ENCODE measurements at regions not wholly inside any gene's neighbourhood (a gene's known extent, or its start where the extent isn't known, plus 50 kb on each side); places are given as distances from the start of the nearest gene placed in this dataset.

DNA sequence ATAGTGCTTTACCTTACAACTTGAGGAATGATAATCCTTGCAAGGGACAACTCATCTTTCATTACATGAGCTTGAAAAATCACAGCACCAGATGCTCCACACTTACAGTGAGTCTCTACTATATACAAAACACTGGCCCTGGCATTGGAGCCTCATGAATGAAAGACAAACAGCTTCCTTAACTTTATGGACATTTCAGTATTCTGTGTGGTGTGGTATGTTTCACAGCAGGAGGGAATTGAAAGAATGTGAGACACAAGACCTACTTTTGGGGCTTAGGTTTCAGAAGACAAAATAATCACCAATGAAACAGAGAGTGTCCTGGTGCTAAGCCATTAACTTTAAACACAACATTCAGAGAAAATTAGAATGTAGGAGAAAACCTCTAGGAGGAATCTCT lies 1249.6 kb downstream of the XPNPEP1 start:
- Histone ChIP-seq H3K27ac (no peak overlapping the region), H3K36me3 (ENCODE audit: insufficient read depth) (no peaks in the 10 kb centered on the region), H3K4me3 (IDR thresholded peaks at IDR 0.05; ENCODE audit: insufficient read depth, low read depth, low read length) (no peak overlapping the region), H3K27me3 (ENCODE audit: insufficient read depth, low read depth) (no peaks in the 10 kb centered on the region), H3K4me2 (no peak overlapping the region), H2AFZ (ENCODE audit: low read depth) (no peak overlapping the region), H3K9ac (no peak overlapping the region), H4K20me1 (ENCODE audit: insufficient read depth) (no peaks in the 10 kb centered on the region), H3K4me1 (ENCODE audit: low read depth, poor library complexity, severe bottlenecking) (peaks cover 3% of the 10 kb centered on the region), H3K79me2 (ENCODE audit: insufficient read depth, low read depth) (no peaks in the 10 kb centered on the region)
- TF ChIP-seq, protein P1, sequence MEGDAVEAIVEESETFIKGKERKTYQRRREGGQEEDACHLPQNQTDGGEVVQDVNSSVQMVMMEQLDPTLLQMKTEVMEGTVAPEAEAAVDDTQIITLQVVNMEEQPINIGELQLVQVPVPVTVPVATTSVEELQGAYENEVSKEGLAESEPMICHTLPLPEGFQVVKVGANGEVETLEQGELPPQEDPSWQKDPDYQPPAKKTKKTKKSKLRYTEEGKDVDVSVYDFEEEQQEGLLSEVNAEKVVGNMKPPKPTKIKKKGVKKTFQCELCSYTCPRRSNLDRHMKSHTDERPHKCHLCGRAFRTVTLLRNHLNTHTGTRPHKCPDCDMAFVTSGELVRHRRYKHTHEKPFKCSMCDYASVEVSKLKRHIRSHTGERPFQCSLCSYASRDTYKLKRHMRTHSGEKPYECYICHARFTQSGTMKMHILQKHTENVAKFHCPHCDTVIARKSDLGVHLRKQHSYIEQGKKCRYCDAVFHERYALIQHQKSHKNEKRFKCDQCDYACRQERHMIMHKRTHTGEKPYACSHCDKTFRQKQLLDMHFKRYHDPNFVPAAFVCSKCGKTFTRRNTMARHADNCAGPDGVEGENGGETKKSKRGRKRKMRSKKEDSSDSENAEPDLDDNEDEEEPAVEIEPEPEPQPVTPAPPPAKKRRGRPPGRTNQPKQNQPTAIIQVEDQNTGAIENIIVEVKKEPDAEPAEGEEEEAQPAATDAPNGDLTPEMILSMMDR (conservative IDR thresholded peaks at IDR 0.05; ENCODE audit: low read depth, low read length), result no peak

DNA sequence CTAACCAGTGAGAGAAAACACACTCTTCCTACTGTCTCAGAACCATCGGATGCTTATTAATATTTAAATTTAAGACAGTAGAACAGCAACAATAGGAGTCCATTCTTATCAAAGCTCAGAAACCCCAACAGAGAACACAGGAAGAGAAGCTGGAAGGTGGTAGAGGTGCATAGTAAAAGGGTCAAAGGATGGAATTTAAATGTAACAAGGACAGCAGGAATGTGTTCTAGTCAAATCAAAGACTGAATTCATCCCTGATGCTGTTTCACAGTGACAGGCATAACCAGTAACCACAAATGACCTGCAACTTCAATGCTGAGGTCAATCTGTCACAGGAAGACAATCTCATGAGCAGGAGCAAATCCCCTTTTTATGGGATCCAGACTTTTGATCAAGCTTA lies 1259.7 kb downstream of the XPNPEP1 start:
- H3K4me1 ChIP-seq (ENCODE audit: low read depth, poor library complexity, severe bottlenecking), result no peaks in the 10 kb centered on the region
- no peak overlapping the region for H3K27ac ChIP-seq

DNA sequence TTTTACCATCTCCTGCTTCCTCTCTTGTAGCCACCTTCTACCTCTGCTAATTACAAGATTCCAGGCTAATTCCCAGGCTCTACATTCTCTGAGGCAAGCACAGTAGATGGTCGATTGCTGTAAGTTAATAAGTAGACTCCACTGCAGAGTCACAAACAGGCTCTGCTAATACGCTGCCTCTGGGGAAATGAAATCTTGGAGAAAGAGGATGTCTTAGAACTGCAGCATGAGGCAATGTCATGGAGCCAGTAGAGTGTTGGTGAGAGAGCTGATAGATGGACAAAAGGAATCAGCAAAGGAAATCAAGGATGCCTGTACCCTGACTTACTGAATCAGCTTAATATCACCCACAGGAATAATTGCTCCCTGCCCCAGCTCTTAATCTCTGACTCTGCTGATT lies 1260.3 kb downstream of the XPNPEP1 start:
- H3K27ac ChIP-seq, result no peak overlapping the region
- no peak overlapping the region for H3K9ac ChIP-seq
- H3K27me3 ChIP-seq (ENCODE audit: insufficient read depth, low read depth), result no peaks in the 10 kb centered on the region
- TF ChIP-seq, protein P1 (conservative IDR thresholded peaks at IDR 0.05; ENCODE audit: low read depth, low read length), result no peak
- H3K79me2 ChIP-seq (ENCODE audit: insufficient read depth, low read depth), result no peaks in the 10 kb centered on the region
- no peaks in the 10 kb centered on the region for H3K36me3 ChIP-seq (ENCODE audit: insufficient read depth)
- no peak overlapping the region for H2AFZ ChIP-seq (ENCODE audit: low read depth)
- H3K4me1 ChIP-seq (ENCODE audit: low read depth, poor library complexity, severe bottlenecking), result no peaks in the 10 kb centered on the region
- H3K4me2 ChIP-seq, result no peak overlapping the region
- no peaks in the 10 kb centered on the region for H4K20me1 ChIP-seq (ENCODE audit: insufficient read depth)
- no peak overlapping the region for H3K4me3 ChIP-seq (IDR thresholded peaks at IDR 0.05; ENCODE audit: insufficient read depth, low read depth, low read length)

More for the DNA sequence above, 1259.7 kb downstream of the XPNPEP1 start:
- H3K36me3 ChIP-seq (ENCODE audit: insufficient read depth), result no peaks in the 10 kb centered on the region
- no peaks in the 10 kb centered on the region for H3K79me2 ChIP-seq (ENCODE audit: insufficient read depth, low read depth)
- no peaks in the 10 kb centered on the region for H3K27me3 ChIP-seq (ENCODE audit: insufficient read depth, low read depth)
- no peak overlapping the region for H3K4me3 ChIP-seq (IDR thresholded peaks at IDR 0.05; ENCODE audit: insufficient read depth, low read depth, low read length)
- no peaks in the 10 kb centered on the region for H4K20me1 ChIP-seq (ENCODE audit: insufficient read depth)
- TF ChIP-seq, protein P1 (conservative IDR thresholded peaks at IDR 0.05; ENCODE audit: low read depth, low read length), result no peak
- no peak overlapping the region for H3K9ac ChIP-seq
- H3K4me2 ChIP-seq, result no peak overlapping the region
- no peak overlapping the region for H2AFZ ChIP-seq (ENCODE audit: low read depth)

DNA sequence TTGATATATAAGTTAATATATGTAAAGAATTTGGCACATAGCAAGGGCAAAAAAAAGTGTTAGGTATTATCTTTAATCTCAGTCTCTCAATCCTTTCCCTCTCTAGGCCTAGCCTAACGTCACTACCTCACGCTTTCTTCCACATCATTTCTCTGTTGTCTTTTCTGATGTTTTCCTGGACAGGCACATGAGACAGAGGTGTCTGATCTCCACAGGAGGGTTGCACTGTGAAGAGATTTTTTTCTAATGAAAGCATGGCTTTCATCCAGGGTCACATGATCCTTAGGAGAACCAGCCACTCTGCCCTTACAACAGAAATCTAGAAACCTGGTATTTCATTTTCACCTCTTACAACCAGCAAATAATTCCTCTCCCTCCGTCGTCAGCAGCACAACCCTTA lies 1268.3 kb downstream of the XPNPEP1 start:
- no peak overlapping the region for H3K9ac ChIP-seq
- no peaks in the 10 kb centered on the region for H3K4me1 ChIP-seq (ENCODE audit: low read depth, poor library complexity, severe bottlenecking)
- no peaks in the 10 kb centered on the region for H3K27me3 ChIP-seq (ENCODE audit: insufficient read depth, low read depth)
- H3K4me3 ChIP-seq (IDR thresholded peaks at IDR 0.05; ENCODE audit: insufficient read depth, low read depth, low read length), result no peak overlapping the region
- TF ChIP-seq, protein P1 (conservative IDR thresholded peaks at IDR 0.05; ENCODE audit: low read depth, low read length), result no peak
- H3K79me2 ChIP-seq (ENCODE audit: insufficient read depth, low read depth), result no peaks in the 10 kb centered on the region
- no peak overlapping the region for H3K27ac ChIP-seq
- no peaks in the 10 kb centered on the region for H4K20me1 ChIP-seq (ENCODE audit: insufficient read depth)
- no peaks in the 10 kb centered on the region; the same call in 1 of the 2 replicates for H3K36me3 ChIP-seq (ENCODE audit: insufficient read depth)
- H3K4me2 ChIP-seq, result no peak overlapping the region
- H2AFZ ChIP-seq (ENCODE audit: low read depth), result no peak overlapping the region

All from KMS-11 (cell line).